Body of pancreas (tissue), 4 donors: ENCODE measurements at regions not wholly inside any gene's neighbourhood (a gene's known extent, or its start where the extent isn't known, plus 50 kb on each side); places are given as distances from the start of the nearest gene placed in this dataset.

ENCODE experiments used
- CTCF ChIP-seq, 7 experiments: fragments of 450-650 bp in 4 of 7; fragments of 200-600 bp in 3 of 7; sonication (generic) in 3 of 7; IDR thresholded peaks; one replicate each; pipeline ENCODE4 v1.5.1; 2016 to 2019; ENCODE audit warnings: antibody characterized with exemption in 7 of 7
- POLR2A ChIP-seq, 3 donors: fragments of 450-650 bp; IDR thresholded peaks; one replicate each; pipeline ENCODE4 v1.6.1; 2016; ENCODE audit warnings: antibody characterized with exemption in 3 of 3, mild to moderate bottlenecking in 2 of 3

- TF ChIP-seq CTCF (IDR thresholded peaks at IDR 0.05) (no peak), POLR2A (IDR thresholded peaks at IDR 0.05) (no peak)
Observed at GRCh38 chr13:44866411-44866911, 122.8 kb downstream of the NUFIP1 start.
